KMS-11 (cell line): ENCODE measurements at regions not wholly inside any gene's neighbourhood (a gene's known extent, or its start where the extent isn't known, plus 50 kb on each side); places are given as distances from the start of the nearest gene placed in this dataset.

ENCODE experiments used
- H2AFZ ChIP-seq: fragments of 200-600 bp; sonication (generic); 2 replicates; pipeline ENCODE4 v1.6.1; 2016; ENCODE audit warnings: antibody characterized with exemption, mixed run types, low read depth
- H3K27ac ChIP-seq: fragments of 200-600 bp; sonication (generic); 2 replicates; pipeline ENCODE4 v1.6.1; 2016; ENCODE audit warnings: mild to moderate bottlenecking, mixed run types
- H3K27me3 ChIP-seq: fragments of 200-600 bp; sonication (generic); 2 replicates; pipeline ENCODE4 v1.6.1; 2017; ENCODE audit warnings: mild to moderate bottlenecking, low read depth, mixed run types, moderate library complexity; ENCODE audit not compliant: insufficient read depth
- H3K36me3 ChIP-seq: fragments of 200-600 bp; sonication (generic); 2 replicates; pipeline ENCODE4 v1.6.1; 2017; ENCODE audit warnings: mild to moderate bottlenecking, mixed run types; ENCODE audit not compliant: insufficient read depth
- H3K4me1 ChIP-seq: fragments of 200-600 bp; sonication (generic); 2 replicates; pipeline ENCODE4 v1.6.1; 2016; ENCODE audit warnings: mild to moderate bottlenecking, low read depth, mixed run types; ENCODE audit not compliant: poor library complexity, severe bottlenecking
- H3K4me2 ChIP-seq: fragments of 200-600 bp; sonication (generic); 2 replicates; pipeline ENCODE4 v1.7.0; 2016; ENCODE audit warnings: mild to moderate bottlenecking, mixed run types
- H3K4me3 ChIP-seq: fragments of 200-600 bp; sonication (generic); IDR thresholded peaks from 2 replicates; pipeline ENCODE4 v1.6.1; 2017; ENCODE audit warnings: low read depth, low read length, mixed read lengths; ENCODE audit not compliant: insufficient read depth
- H3K79me2 ChIP-seq: fragments of 200-600 bp; sonication (generic); 2 replicates; pipeline ENCODE4 v1.6.1; 2016; ENCODE audit warnings: low read depth, mixed run types; ENCODE audit not compliant: insufficient read depth
- H3K9ac ChIP-seq: fragments of 200-600 bp; sonication (generic); 2 replicates; pipeline ENCODE4 v1.6.1; 2016; ENCODE audit warnings: mild to moderate bottlenecking, mixed run types
- H4K20me1 ChIP-seq: fragments of 200-600 bp; sonication (generic); 2 replicates; pipeline ENCODE4 v1.6.1; 2016; ENCODE audit warnings: mild to moderate bottlenecking, mixed run types; ENCODE audit not compliant: insufficient read depth
- TF ChIP-seq, protein P1 (sequence below): fragments of 200-600 bp; sonication (generic); conservative IDR thresholded peaks from 2 replicates; pipeline ENCODE4 v1.6.1; 2017; ENCODE audit warnings: low read depth, mild to moderate bottlenecking, antibody characterized with exemption, low read length, moderate library complexity, mixed read lengths

GRCh38 chr7:33711231-33712019 lies 193.9 kb upstream of the BMPER start:
- no peak overlapping the region for H3K9ac ChIP-seq
- H3K4me2 ChIP-seq = no peak overlapping the region
- no peaks in the 10 kb centered on the region for H4K20me1 ChIP-seq
- no peak overlapping the region for H2AFZ ChIP-seq
- no peaks in the 10 kb centered on the region for H3K4me1 ChIP-seq
- no peaks in the 10 kb centered on the region for H3K36me3 ChIP-seq
- no peak overlapping the region for H3K27ac ChIP-seq
- TF ChIP-seq, protein P1, sequence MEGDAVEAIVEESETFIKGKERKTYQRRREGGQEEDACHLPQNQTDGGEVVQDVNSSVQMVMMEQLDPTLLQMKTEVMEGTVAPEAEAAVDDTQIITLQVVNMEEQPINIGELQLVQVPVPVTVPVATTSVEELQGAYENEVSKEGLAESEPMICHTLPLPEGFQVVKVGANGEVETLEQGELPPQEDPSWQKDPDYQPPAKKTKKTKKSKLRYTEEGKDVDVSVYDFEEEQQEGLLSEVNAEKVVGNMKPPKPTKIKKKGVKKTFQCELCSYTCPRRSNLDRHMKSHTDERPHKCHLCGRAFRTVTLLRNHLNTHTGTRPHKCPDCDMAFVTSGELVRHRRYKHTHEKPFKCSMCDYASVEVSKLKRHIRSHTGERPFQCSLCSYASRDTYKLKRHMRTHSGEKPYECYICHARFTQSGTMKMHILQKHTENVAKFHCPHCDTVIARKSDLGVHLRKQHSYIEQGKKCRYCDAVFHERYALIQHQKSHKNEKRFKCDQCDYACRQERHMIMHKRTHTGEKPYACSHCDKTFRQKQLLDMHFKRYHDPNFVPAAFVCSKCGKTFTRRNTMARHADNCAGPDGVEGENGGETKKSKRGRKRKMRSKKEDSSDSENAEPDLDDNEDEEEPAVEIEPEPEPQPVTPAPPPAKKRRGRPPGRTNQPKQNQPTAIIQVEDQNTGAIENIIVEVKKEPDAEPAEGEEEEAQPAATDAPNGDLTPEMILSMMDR = no peak
- H3K4me3 ChIP-seq = no peak overlapping the region
- no peaks in the 10 kb centered on the region for H3K79me2 ChIP-seq
- H3K27me3 ChIP-seq = no peaks in the 10 kb centered on the region

GRCh38 chr7:33712020-33712414 lies 193.3 kb upstream of the BMPER start:
- Histone ChIP-seq H3K79me2 (no peaks in the 10 kb centered on the region), H3K36me3 (no peaks in the 10 kb centered on the region), H3K27ac (no peak overlapping the region), H3K4me1 (no peaks in the 10 kb centered on the region), H3K9ac (no peak overlapping the region), H3K27me3 (no peaks in the 10 kb centered on the region), H2AFZ (no peak overlapping the region), H3K4me3 (no peak overlapping the region), H3K4me2 (no peak overlapping the region), H4K20me1 (no peaks in the 10 kb centered on the region)
- TF ChIP-seq, protein P1 = no peak

DNA sequence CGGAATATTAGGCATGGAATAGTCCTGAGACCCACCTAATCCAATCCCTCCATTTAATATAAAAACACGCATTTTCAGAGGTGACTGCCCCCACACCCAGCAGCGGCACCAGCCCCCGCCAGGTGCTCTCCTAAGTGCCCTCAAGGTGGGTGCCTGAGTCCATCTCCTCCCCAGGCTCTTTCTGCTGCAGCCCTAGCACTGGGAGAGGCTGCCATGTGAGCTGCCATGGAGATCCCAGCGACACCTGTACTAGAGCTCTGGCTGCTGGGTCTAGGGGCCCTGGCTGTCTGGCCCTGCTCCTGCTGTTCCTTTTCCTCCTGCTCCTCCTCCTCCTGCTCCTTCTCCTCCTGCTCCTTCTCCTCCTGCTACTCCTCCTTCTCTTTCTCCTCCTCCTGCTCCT lies 191.1 kb upstream of the BMPER start:
- Histone ChIP-seq H3K27me3 (no peaks in the 10 kb centered on the region), H4K20me1 (no peaks in the 10 kb centered on the region), H3K9ac (no peak overlapping the region), H3K79me2 (no peaks in the 10 kb centered on the region), H3K36me3 (no peaks in the 10 kb centered on the region), H3K4me3 (no peak overlapping the region), H2AFZ (no peak overlapping the region), H3K4me1 (no peaks in the 10 kb centered on the region), H3K27ac (no peak overlapping the region), H3K4me2 (no peak overlapping the region)
- TF ChIP-seq, protein P1 = no peak

DNA sequence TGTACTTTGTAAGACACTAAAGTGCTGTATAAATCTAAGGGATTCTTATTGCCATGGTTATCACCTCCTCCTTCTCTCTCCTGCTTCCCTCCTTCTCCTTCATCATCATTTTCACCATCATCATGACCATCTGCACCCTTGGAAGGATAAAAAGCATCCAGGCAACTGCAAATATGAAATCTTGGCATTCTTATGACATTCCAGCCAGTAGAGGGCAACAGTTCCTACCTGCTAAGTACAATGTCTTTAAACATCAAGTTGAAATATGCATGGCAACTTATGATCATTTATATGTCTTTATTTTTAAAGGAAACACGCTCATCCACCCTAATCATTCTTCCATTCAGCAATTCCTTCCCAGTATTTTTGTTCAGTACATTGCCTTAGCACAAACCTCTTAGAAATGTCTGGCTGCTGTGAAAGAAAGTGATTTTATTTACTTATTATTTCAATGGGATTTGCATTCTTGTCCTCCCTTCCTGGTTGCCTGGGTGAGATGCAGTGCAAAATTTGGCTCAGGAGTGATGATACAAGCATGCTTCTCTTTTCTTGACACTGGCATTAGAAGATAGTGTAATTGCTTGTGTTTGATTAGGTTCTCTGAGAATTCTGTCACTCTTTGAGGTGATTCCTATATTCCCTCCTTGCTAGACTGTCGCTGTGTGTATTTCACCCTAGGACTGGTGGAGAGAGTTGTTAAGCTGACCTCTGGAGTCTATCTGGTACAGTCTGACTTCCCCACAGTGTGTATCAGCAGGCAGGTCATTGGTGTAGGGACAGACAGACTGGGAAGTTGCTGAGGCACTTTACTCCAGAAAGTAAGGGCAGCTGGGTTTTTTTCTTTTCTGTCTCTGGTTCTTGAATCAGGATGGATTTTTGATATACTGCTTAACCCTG lies 188.5 kb upstream of the BMPER start:
- TF ChIP-seq, protein P1 = peak; percentile 85
- no peak overlapping the region for H3K4me3 ChIP-seq
- no peak overlapping the region for H2AFZ ChIP-seq
- H3K4me2 ChIP-seq = no peak overlapping the region
- no peaks in the 10 kb centered on the region for H3K27me3 ChIP-seq
- no peak overlapping the region for H3K27ac ChIP-seq
- H3K79me2 ChIP-seq = no peaks in the 10 kb centered on the region
- no peaks in the 10 kb centered on the region for H3K36me3 ChIP-seq
- H4K20me1 ChIP-seq = no peaks in the 10 kb centered on the region
- no peaks in the 10 kb centered on the region for H3K4me1 ChIP-seq
- H3K9ac ChIP-seq = no peak overlapping the region
